K562 (cell line): ENCODE measurements at regions not wholly inside any gene's neighbourhood (a gene's known extent, or its start where the extent isn't known, plus 50 kb on each side); places are given as distances from the start of the nearest gene placed in this dataset.

ENCODE experiments used
- ATAC-seq: fragments of 200-7000 bp; cut with Tn5 transposase; 3 replicates; pipeline ENCODE4 v1.9.1; 2020; ENCODE audit warnings: moderate library complexity
- BruUV-seq: library from RNA; stranded (reverse); fragments of 400-500 nt; replicated peaks from 2 replicates; lab custom pipeline; 2021; lab: Mats Ljungman, UMichigan
- CTCF ChIA-PET: fragments of 300-600 bp; formaldehyde crosslinking; extraction: SDS; loops from one replicate; lab custom pipeline; 2021; ENCODE audit warnings: low intra/inter-chr PET ratio; lab: Yijun Ruan, JAX
- POLR2A ChIA-PET: fragments of 300-600, 350-650 bp; sonication (Branson Sonifier 250); formaldehyde crosslinking; extraction: SDS; loops from one replicate; lab custom pipeline; 2021; ENCODE audit warnings: antibody characterized with exemption, inconsistent platforms; lab: Yijun Ruan, JAX
- DNase-seq, 4 experiments: peaks; one replicate each; pipeline versions ENCODE4 v3.0.0 to v3.0.0-alpha.2; 2011 to 2018; ENCODE audit warnings: low spot score in 3 of 4, mixed read lengths in 3 of 4; ENCODE audit errors: extremely low read depth in 1 of 4
- FAIRE-seq: peaks from 2 replicates; lab custom pipeline; 2011; peaks lifted over from hg19 to GRCh38; lab: Jason Lieb, UNC
- H2AFZ ChIP-seq: 2 replicates; pipeline ENCODE4 v1.6.0; 2011; ENCODE audit warnings: low read depth, low read length, control low read depth, inconsistent platforms
- H3K27ac ChIP-seq: fragments of 200-600 bp; 3 replicates; pipeline ENCODE4 v1.8.0; 2011; ENCODE audit warnings: low read depth, mild to moderate bottlenecking, control low read depth, inconsistent platforms, low read length, moderate library complexity, mixed read lengths; ENCODE audit errors: extremely low read depth
- H3K27me3 ChIP-seq, 2 experiments: fragments of 300-600 bp in 1 of 2; 2 replicates in 1 of 2; 3 replicates in 1 of 2; pipeline versions ENCODE4 v1.6.0 to v1.8.0; 2011; ENCODE audit warnings: inconsistent platforms in 2 of 2, low read length in 2 of 2, mild to moderate bottlenecking in 1 of 2, mixed read lengths in 1 of 2, moderate library complexity in 1 of 2; ENCODE audit not compliant: control insufficient read depth in 2 of 2, insufficient read depth in 2 of 2
- H3K36me3 ChIP-seq: fragments of 300-600 bp; 3 replicates; pipeline ENCODE4 v1.8.0; 2011; ENCODE audit warnings: mild to moderate bottlenecking, low read length, inconsistent platforms; ENCODE audit not compliant: control insufficient read depth, insufficient read depth
- H3K4me1 ChIP-seq, 2 experiments: fragments of 200-600 bp in 1 of 2; replicated peaks in 1 of 2; 2 replicates in 1 of 2; 3 replicates in 1 of 2; pipeline versions ENCODE4 v1.5.1 to v1.8.0; 2011; ENCODE audit warnings: inconsistent platforms in 2 of 2, low read length in 2 of 2, mild to moderate bottlenecking in 1 of 2, mixed read lengths in 1 of 2, moderate library complexity in 1 of 2; ENCODE audit not compliant: control insufficient read depth in 2 of 2, insufficient read depth in 2 of 2
- H3K4me2 ChIP-seq: 2 replicates; pipeline ENCODE4 v1.6.1; 2011; ENCODE audit warnings: low read length, control low read depth, inconsistent platforms, mixed read lengths; ENCODE audit not compliant: insufficient read depth
- H3K4me3 ChIP-seq: fragments of 200-600 bp; sonication (generic), shearing (Covaris generic); 2 replicates; pipeline ENCODE4 v1.5.1; 2016; ENCODE audit warnings: control low read depth, inconsistent platforms
- H3K79me2 ChIP-seq: fragments of 200-600 bp; 3 replicates; pipeline ENCODE4 v1.8.0; 2011; ENCODE audit warnings: low read length, inconsistent platforms; ENCODE audit not compliant: control insufficient read depth, insufficient read depth
- H3K9ac ChIP-seq, 2 experiments: 2 replicates each; pipeline versions ENCODE4 v1.6.0 to v1.6.1; 2011; ENCODE audit warnings: low read depth in 2 of 2, low read length in 2 of 2, control low read depth in 1 of 2, inconsistent platforms in 1 of 2, mild to moderate bottlenecking in 1 of 2, mixed read lengths in 1 of 2; ENCODE audit not compliant: insufficient read depth in 1 of 2
- H3K9me1 ChIP-seq: one replicate; pipeline ENCODE4 v1.6.0; 2011; ENCODE audit warnings: inconsistent platforms, mild to moderate bottlenecking, low read length, moderate library complexity; ENCODE audit not compliant: control insufficient read depth, insufficient read depth
- H3K9me3 ChIP-seq: replicated peaks from 2 replicates; pipeline ENCODE4 v1.5.1; 2011; ENCODE audit warnings: low read depth, low read length, inconsistent platforms; ENCODE audit not compliant: control insufficient read depth, insufficient read depth
- H4K20me1 ChIP-seq: replicated peaks from 2 replicates; pipeline ENCODE4 v1.6.1; 2011; ENCODE audit warnings: low read length, inconsistent platforms, mixed read lengths; ENCODE audit not compliant: control insufficient read depth, insufficient read depth
- LARP7 ChIP-seq: fragments of 450-650 bp; IDR thresholded peaks from 2 replicates; pipeline ENCODE4 v1.6.1; 2016
- NRF1 ChIP-seq, 2 experiments: fragments of 450-650 bp; IDR thresholded peaks in 1 of 2; conservative IDR thresholded peaks in 1 of 2; 2 replicates each; pipeline ENCODE4 v1.6.1; 2014; ENCODE audit warnings: mild to moderate bottlenecking in 2 of 2
- TBL1XR1 ChIP-seq, 2 experiments: IDR thresholded peaks; 2 replicates each; pipeline ENCODE4 v1.6.1; 2012; ENCODE audit warnings: improper control_type of control experiment in 2 of 2, low read length in 2 of 2, mild to moderate bottlenecking in 1 of 2
- ZNF408 ChIP-seq: fragments of 250-450 bp; sonication (Bioruptor Pico); IDR thresholded peaks from 2 replicates; pipeline ENCODE4 v1.4.0; 2020; ENCODE audit warnings: low read depth, mild to moderate bottlenecking, moderate library complexity
- WGBS: fragments of 100-300 bp; shearing (Covaris generic); methylation state at CpG from one replicate; pipeline ENCODE4 v1.1.6; 2016; ENCODE audit warnings: low coverage, mixed read lengths; ENCODE audit not compliant: insufficient coverage; ENCODE audit errors: missing lambda C conversion rate; 5-methylcytosine and 5-hydroxymethylcytosine counted together
- in situ Hi-C: fragments of 300-500 bp; cut with MboI; formaldehyde crosslinking; loops from 4 replicates; pipeline ENCODE4 v1.15.0; 2018; ENCODE audit warnings: inconsistent platforms, mixed read lengths
- intact Hi-C: fragments of 100-400 bp; cut with micrococcal nuclease; formaldehyde crosslinking; loops from 2 replicates; pipeline ENCODE4 v1.14.2; 2022

GRCh38 chr16:86718118-86718517, 139.8 kb downstream of the FOXL1 start:
- DNase-seq (no peak), FAIRE-seq (no peak), ATAC-seq (no peak)
- no TSS peak for BruUV-seq
- Histone ChIP-seq H3K79me2 (no peaks in the 10 kb centered on the region), H3K4me1 (no peaks in the 10 kb centered on the region; a peak in 1 of 5 replicates), H3K4me3 (no peak overlapping the region), H3K9ac (no peak overlapping the region), H3K4me2 (no peak overlapping the region), H4K20me1 (no peaks in the 10 kb centered on the region), H3K27ac (no peak overlapping the region), H3K36me3 (no peaks in the 10 kb centered on the region), H2AFZ (no peak overlapping the region), H3K27me3 (peaks cover 9 to 43% of the 10 kb centered on the region in 2 experiments; a peak in 4 of 5 replicates)
- CTCF ChIA-PET: no interaction called here
- intact Hi-C loops: no loop called here
- POLR2A ChIA-PET: interaction anchor here (0.9 kb wide), 1 partner anchor 18 kb away, joined by 4 read pairs; no protein-coding TSS in a partner anchor
- WGBS: 0% methylated on average over 8 of the region's 9 CpGs
- TF ChIP-seq NRF1 (conservative IDR thresholded peaks at IDR 0.05 in 1 of 2, IDR thresholded peaks at IDR 0.05 in 1 of 2) (no peak), ZNF408 (no peak), LARP7 (no peak)
- TF ChIP-seq, all 486 proteins: peak for 0
- Histone ChIP-seq H3K9me1 (no peaks in the 10 kb centered on the region), H3K9me3 (no peaks in the 10 kb centered on the region)
- in situ Hi-C loops: no loop called here

- ATAC-seq (no peak), FAIRE-seq (no peak), DNase-seq (no peak)
- TF ChIP-seq TBL1XR1 (IDR thresholded peaks at IDR 0.05; ENCODE audit: low read length in 2 of 2): no peak
- CTCF ChIA-PET: no interaction called here
- Histone ChIP-seq H2AFZ (no peak overlapping the region), H3K9me3 (no peaks in the 10 kb centered on the region), H3K4me1 (no peaks in the 10 kb centered on the region), H3K27me3 (peaks cover 13 to 49% of the 10 kb centered on the region in 2 experiments; a peak in 4 of 5 replicates), H3K27ac (no peak overlapping the region), H3K9ac (no peak overlapping the region), H3K4me3 (no peak overlapping the region), H3K79me2 (no peaks in the 10 kb centered on the region), H4K20me1 (no peaks in the 10 kb centered on the region), H3K36me3 (no peaks in the 10 kb centered on the region), H3K9me1 (no peaks in the 10 kb centered on the region), H3K4me2 (no peak overlapping the region)
- POLR2A ChIA-PET: no interaction called here
- in situ Hi-C loops: no loop called here
- WGBS: 0% methylated on average over 5 of the region's 5 CpGs
- intact Hi-C loops: no loop called here
- BruUV-seq: no TSS peak
Measured at GRCh38 chr16:86722970-86723369, 144.6 kb downstream of the FOXL1 start.
